HCT116 (cell line): ENCODE measurements at regions not wholly inside any gene's neighbourhood (a gene's known extent, or its start where the extent isn't known, plus 50 kb on each side); places are given as distances from the start of the nearest gene placed in this dataset.

Experiments
- ATAC-seq: fragments of 200-7000 bp; cut with Tn5 transposase; 2 replicates; pipeline ENCODE4 v1.9.1; 2020; ENCODE audit warnings: mild to moderate bottlenecking, moderate library complexity
- BruUV-seq: library from RNA; stranded (reverse); fragments of 400-500 nt; replicated peaks from 2 replicates; lab custom pipeline; 2021; lab: Mats Ljungman, UMichigan
- CTCF ChIA-PET: fragments of 300-600 bp; sonication (Branson Sonifier 250); formaldehyde crosslinking; loops from one replicate; lab custom pipeline; 2021; ENCODE audit warnings: antibody characterized with exemption; lab: Charles Lee
- POLR2A ChIA-PET: fragments of 300-600, 350-600 bp; sonication (Branson Sonifier 250); formaldehyde crosslinking; loops from one replicate; lab custom pipeline; 2021; ENCODE audit warnings: antibody characterized with exemption; lab: Charles Lee
- RAD21 ChIA-PET, 2 experiments: fragments of 300-600 bp; sonication (Branson Sonifier 250); formaldehyde crosslinking; loops; one replicate each; lab custom pipeline; 2023; ENCODE audit warnings: low total read pairs in 2 of 2; ENCODE audit not compliant: uncharacterized antibody in 2 of 2, unreplicated experiment in 2 of 2, low non-redundant PET in 1 of 2; lab: Charles Lee
- DNase-seq: peaks from one replicate; pipeline ENCODE4 v3.0.0-alpha.2; 2010; ENCODE audit warnings: low read depth, low spot score
- H2AFZ ChIP-seq: fragments of 200-600 bp; shearing (Covaris generic), sonication (generic); 2 replicates; pipeline ENCODE4 v1.6.1; 2017; ENCODE audit warnings: low read depth, mixed run types, mixed read lengths, antibody characterized with exemption, low read length; ENCODE audit not compliant: poor library complexity, severe bottlenecking
- H3K27ac ChIP-seq: 2 replicates; pipeline ENCODE4 v1.5.1; 2012; ENCODE audit warnings: low read depth, low read length
- H3K27me3 ChIP-seq: fragments of 200-600 bp; sonication (generic); 2 replicates; pipeline ENCODE4 v1.6.1; 2016; ENCODE audit warnings: mixed run types, low read length, mixed read lengths; ENCODE audit not compliant: insufficient read depth
- H3K36me3 ChIP-seq, 2 experiments: fragments of 200-500 bp in 1 of 2; fragments of 200-600 bp in 1 of 2; sonication (Bioruptor generic) in 1 of 2; sonication (generic) in 1 of 2; 2 replicates each; pipeline versions ENCODE4 v1.5.1 to v1.6.1; 2014 to 2016; ENCODE audit warnings: low read length in 2 of 2, inconsistent platforms in 1 of 2, mixed read lengths in 1 of 2, mixed run types in 1 of 2; ENCODE audit not compliant: insufficient read depth in 2 of 2, control insufficient read depth in 1 of 2
- H3K4me1 ChIP-seq, 2 experiments: fragments of 200-600 bp in 1 of 2; sonication (generic) in 1 of 2; 2 replicates each; pipeline versions ENCODE4 v1.5.1 to v1.6.1; 2012 to 2017; ENCODE audit warnings: low read length in 2 of 2, inconsistent platforms in 1 of 2, mild to moderate bottlenecking in 1 of 2, mixed read lengths in 1 of 2, mixed run types in 1 of 2, moderate library complexity in 1 of 2; ENCODE audit not compliant: insufficient read depth in 2 of 2, control insufficient read depth in 1 of 2
- H3K4me2 ChIP-seq: fragments of 200-600 bp; sonication (generic); 2 replicates; pipeline ENCODE4 v1.6.1; 2017; ENCODE audit warnings: mixed run types, low read length, mixed read lengths
- H3K4me3 ChIP-seq, 2 experiments: fragments of 200-600 bp in 1 of 2; sonication (generic) in 1 of 2; replicated peaks in 1 of 2; 2 replicates each; pipeline ENCODE4 v1.5.1; 2011 to 2016; ENCODE audit warnings: low read length in 2 of 2, control low read depth in 1 of 2, low read depth in 1 of 2, mild to moderate bottlenecking in 1 of 2, mixed read lengths in 1 of 2, mixed run types in 1 of 2
- H3K79me2 ChIP-seq: fragments of 200-600 bp; sonication (generic); 2 replicates; pipeline ENCODE4 v1.6.1; 2017; ENCODE audit warnings: mild to moderate bottlenecking, mixed run types, low read length, moderate library complexity, mixed read lengths; ENCODE audit not compliant: insufficient read depth
- H3K9ac ChIP-seq: fragments of 200-600 bp; sonication (generic); 2 replicates; pipeline ENCODE4 v1.6.1; 2016; ENCODE audit warnings: low read length, mixed read lengths
- H3K9me2 ChIP-seq: fragments of 200-600 bp; sonication (generic), shearing (Covaris generic); 2 replicates; pipeline ENCODE4 v1.6.1; 2017; ENCODE audit warnings: mixed run types, mild to moderate bottlenecking, moderate library complexity; ENCODE audit not compliant: insufficient read depth
- H3K9me3 ChIP-seq, 2 experiments: fragments of 200-500 bp in 1 of 2; fragments of 200-600 bp in 1 of 2; sonication (Bioruptor generic) in 1 of 2; sonication (generic) in 1 of 2; 2 replicates each; pipeline ENCODE4 v1.6.1; 2014 to 2017; ENCODE audit warnings: low read length in 2 of 2, mixed read lengths in 2 of 2, inconsistent platforms in 1 of 2, low read depth in 1 of 2, mild to moderate bottlenecking in 1 of 2, mixed run types in 1 of 2, moderate library complexity in 1 of 2; ENCODE audit not compliant: control insufficient read depth in 1 of 2, insufficient read depth in 1 of 2
- H4K20me1 ChIP-seq: fragments of 200-600 bp; sonication (generic), shearing (Covaris generic); 2 replicates; pipeline ENCODE4 v1.6.1; 2017; ENCODE audit warnings: mixed run types, mild to moderate bottlenecking, moderate library complexity; ENCODE audit not compliant: insufficient read depth
- CEBPB ChIP-seq: IDR thresholded peaks from 2 replicates; pipeline ENCODE4 v1.6.1; 2012; ENCODE audit warnings: low read depth
- ELF1 ChIP-seq: IDR thresholded peaks from 2 replicates; pipeline ENCODE4 v1.6.1; 2012; ENCODE audit warnings: low read depth, borderline replicate concordance
- FOSL1 ChIP-seq: IDR thresholded peaks from 2 replicates; pipeline ENCODE4 v1.6.1; 2012; ENCODE audit warnings: low read depth
- POLR2AphosphoS5 ChIP-seq: IDR thresholded peaks from 2 replicates; pipeline ENCODE4 v1.6.1; 2011; ENCODE audit warnings: mild to moderate bottlenecking, low read depth, low read length, moderate library complexity
- ZFX ChIP-seq: fragments of 450-650 bp; IDR thresholded peaks from 2 replicates; pipeline ENCODE4 v1.6.1; 2017
- intact Hi-C: fragments of 100-400 bp; cut with micrococcal nuclease; formaldehyde crosslinking; loops from 2 replicates; pipeline ENCODE4 v1.10.0; 2022

DNA sequence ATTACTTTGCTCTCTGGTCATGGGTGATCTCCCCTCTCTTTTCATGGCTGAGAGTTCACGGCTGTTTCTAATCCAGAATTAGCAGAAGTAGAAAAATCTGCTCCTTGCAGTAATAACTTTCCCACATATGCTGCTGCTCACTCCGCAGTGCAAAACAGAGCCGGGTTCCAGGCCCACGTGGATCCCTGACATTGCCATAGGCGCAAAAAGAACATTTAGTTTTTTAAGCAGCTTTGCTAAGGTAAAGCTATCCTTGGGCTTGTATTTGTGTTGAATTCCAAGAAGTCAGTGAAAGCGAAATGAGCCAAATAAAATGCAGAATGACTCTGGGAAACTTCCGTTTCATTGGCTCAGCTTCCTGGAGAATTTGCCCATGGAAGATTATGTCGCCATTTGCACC, 633.7 kb upstream of the SUCLG2 start:
- RAD21 ChIA-PET: no interaction called here
- H3K4me2 ChIP-seq: no peak overlapping the region
- ATAC-seq (no peak), DNase-seq (no peak)
- H3K36me3 ChIP-seq: no peaks in the 10 kb centered on the region
- peaks cover 8 to 21% of the 10 kb centered on the region in 2 experiments; a peak in 2 of 4 replicates for H3K9me3 ChIP-seq
- CTCF ChIA-PET: no interaction called here
- no peak overlapping the region for H3K9ac ChIP-seq
- no peak for TF ChIP-seq FOSL1
- TF ChIP-seq ELF1: no peak
- TF ChIP-seq CEBPB: no peak
- TF ChIP-seq POLR2AphosphoS5: no peak
- H4K20me1 ChIP-seq: no peaks in the 10 kb centered on the region
- no peak overlapping the region for H3K4me3 ChIP-seq
- H3K27me3 ChIP-seq: no peaks in the 10 kb centered on the region
- no peaks in the 10 kb centered on the region for H3K4me1 ChIP-seq
- no peak overlapping the region for H2AFZ ChIP-seq
- BruUV-seq: no TSS peak
- H3K27ac ChIP-seq: no peak overlapping the region
- POLR2A ChIA-PET: no interaction called here
- intact Hi-C loops: no loop called here
- no peaks in the 10 kb centered on the region for H3K79me2 ChIP-seq
- H3K9me2 ChIP-seq: no peaks in the 10 kb centered on the region

DNA sequence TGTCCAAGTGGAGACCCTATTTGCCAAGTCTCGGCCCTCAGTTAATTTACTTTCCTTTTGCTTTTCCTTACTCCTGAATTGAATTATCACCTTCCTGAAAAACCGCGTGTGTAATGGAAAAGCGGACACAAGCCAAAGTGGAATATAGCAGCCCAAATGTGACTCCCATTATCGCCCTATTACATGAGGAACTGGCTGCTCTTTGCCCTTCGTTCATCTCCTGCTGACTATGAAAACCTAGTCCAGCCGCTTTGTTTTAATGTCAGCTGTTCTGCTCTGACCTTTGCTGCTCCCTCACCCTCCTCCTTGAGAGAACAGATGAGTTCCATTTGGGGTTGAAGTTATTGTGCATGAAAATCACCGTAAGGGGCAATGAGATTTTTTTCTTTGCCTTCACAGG, 632.7 kb upstream of the SUCLG2 start:
- Histone ChIP-seq H4K20me1 (no peaks in the 10 kb centered on the region), H3K4me2 (no peak overlapping the region), H3K79me2 (no peaks in the 10 kb centered on the region), H3K4me3 (no peak overlapping the region), H3K4me1 (no peaks in the 10 kb centered on the region), H3K9me3 (peaks cover 8 to 26% of the 10 kb centered on the region in 2 experiments; a peak in 2 of 4 replicates), H3K9me2 (no peaks in the 10 kb centered on the region), H3K36me3 (no peaks in the 10 kb centered on the region), H3K27me3 (no peaks in the 10 kb centered on the region), H3K9ac (no peak overlapping the region), H2AFZ (no peak overlapping the region), H3K27ac (no peak overlapping the region)
- no peak for ATAC-seq
- no peak for DNase-seq
- no peak for TF ChIP-seq CEBPB
- TF ChIP-seq ELF1: no peak
- TF ChIP-seq ZFX: no peak
- POLR2A ChIA-PET: no interaction called here
- RAD21 ChIA-PET: no interaction called here
- CTCF ChIA-PET: no interaction called here
- intact Hi-C loops: no loop called here
- no TSS peak for BruUV-seq
